NT2/D1 (cell line): ENCODE measurements at regions not wholly inside any gene's neighbourhood (a gene's known extent, or its start where the extent isn't known, plus 50 kb on each side); places are given as distances from the start of the nearest gene placed in this dataset.

Source experiments
- SUZ12 ChIP-seq: IDR thresholded peaks from 2 replicates; pipeline ENCODE4 v1.6.1; 2011; ENCODE audit not compliant: insufficient read length, insufficient read depth; ENCODE audit errors: extremely low read depth
- YY1 ChIP-seq: IDR thresholded peaks from 2 replicates; pipeline ENCODE4 v1.6.1; 2011; ENCODE audit not compliant: insufficient read length, insufficient read depth
- ZNF274 ChIP-seq: IDR thresholded peaks from 2 replicates; pipeline ENCODE4 v1.6.1; 2011; ENCODE audit warnings: mild to moderate bottlenecking, low read depth, low read length

DNA sequence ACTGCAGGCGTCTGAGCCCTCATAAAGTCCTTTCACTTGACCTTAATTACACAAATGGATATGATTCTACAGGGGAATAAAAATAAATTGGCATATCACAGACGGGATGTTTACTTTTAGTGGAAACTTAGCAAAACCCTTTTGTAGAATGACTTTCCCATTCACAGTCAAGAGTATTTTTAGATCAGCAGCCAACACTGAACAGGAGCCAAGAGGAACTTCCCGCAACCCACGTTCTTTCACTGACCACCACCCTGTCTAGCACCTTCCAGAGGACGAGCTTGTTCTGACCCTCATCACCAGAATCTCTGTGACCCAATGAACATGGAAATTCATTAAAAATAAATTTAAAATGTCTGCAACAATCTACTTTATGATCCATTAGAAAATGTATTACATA is 119.0 kb upstream of the SNTG2 start:
- TF ChIP-seq SUZ12 (no peak), ZNF274 (no peak), YY1 (no peak)
